ENCODE measurements at regions not wholly inside any gene's neighbourhood (a gene's known extent, or its start where the extent isn't known, plus 50 kb on each side); places are given as distances from the start of the nearest gene placed in this dataset.

DNA sequence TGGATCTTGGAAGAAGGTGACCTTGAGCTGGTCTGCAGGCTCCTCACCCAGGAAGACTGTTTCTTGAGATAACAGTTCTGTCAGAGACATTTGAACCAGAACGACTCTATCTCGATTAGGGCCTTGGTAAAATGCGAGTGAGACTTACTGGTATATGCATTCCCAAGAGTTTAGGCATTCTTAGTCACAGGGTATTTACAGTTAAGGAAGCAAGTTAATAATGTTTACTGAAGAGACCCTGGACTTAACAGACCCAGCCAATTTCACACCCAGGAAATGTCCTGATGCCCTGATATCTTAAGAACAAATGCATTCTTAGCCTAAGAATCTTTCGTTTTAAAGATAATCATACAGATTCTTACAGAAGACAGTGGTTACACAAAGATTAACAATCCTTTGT, 1867.2 kb upstream of the C9orf72 start:
- TF ChIP-seq, protein P1, sequence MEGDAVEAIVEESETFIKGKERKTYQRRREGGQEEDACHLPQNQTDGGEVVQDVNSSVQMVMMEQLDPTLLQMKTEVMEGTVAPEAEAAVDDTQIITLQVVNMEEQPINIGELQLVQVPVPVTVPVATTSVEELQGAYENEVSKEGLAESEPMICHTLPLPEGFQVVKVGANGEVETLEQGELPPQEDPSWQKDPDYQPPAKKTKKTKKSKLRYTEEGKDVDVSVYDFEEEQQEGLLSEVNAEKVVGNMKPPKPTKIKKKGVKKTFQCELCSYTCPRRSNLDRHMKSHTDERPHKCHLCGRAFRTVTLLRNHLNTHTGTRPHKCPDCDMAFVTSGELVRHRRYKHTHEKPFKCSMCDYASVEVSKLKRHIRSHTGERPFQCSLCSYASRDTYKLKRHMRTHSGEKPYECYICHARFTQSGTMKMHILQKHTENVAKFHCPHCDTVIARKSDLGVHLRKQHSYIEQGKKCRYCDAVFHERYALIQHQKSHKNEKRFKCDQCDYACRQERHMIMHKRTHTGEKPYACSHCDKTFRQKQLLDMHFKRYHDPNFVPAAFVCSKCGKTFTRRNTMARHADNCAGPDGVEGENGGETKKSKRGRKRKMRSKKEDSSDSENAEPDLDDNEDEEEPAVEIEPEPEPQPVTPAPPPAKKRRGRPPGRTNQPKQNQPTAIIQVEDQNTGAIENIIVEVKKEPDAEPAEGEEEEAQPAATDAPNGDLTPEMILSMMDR (IDR thresholded peaks at IDR 0.05) = no peak
- TF ChIP-seq POLR2A (IDR thresholded peaks at IDR 0.05) = no peak
